HG02885 (cell line): ENCODE measurements at regions not wholly inside any gene's neighbourhood (a gene's known extent, or its start where the extent isn't known, plus 50 kb on each side); places are given as distances from the start of the nearest gene placed in this dataset.

Experiments
- ATAC-seq: cut with Tn5 transposase; IDR thresholded peaks from one replicate; pipeline ENCODE4 v1.9.1; 2021; ENCODE audit warnings: mild to moderate bottlenecking; ENCODE audit not compliant: unreplicated experiment, poor library complexity

DNA sequence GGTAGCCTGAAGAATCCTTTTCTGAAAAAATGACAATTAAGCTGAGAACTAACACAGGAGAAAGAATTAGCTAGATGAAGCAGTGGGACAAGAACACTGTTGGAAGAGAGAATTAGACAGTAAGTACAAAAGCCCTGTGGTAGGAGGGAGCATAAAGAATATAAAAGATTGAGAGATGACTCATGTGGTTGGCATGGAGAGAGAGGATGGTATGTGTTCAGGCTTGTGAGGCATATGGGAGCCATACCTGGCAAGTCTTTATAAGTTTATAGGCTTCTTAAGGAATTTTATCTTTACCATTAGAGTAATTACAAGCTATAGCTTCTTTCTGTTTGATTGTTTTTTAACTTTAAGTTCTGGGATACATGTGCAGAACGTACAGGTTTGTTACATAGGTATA, 325.0 kb downstream of the ARL6IP6 start:
- no peak for ATAC-seq

DNA sequence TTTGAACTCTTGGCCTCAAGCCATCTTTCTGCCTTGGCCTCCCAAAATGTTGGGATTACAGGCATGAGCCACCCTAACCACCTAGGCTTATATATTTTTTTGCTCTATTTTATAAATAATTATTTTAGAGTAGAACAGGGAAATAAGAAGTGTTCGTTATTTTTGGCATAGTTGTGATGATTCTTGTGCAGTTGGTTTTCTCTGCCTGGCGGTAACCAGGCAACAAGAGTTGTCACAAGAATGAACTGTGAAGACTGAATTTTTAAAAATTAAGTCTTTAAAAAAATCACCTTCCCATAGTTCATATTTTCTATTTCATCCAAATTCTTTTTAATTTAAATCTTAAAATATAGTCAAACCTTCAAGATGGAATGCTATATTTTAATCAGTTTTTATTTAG, 310.2 kb downstream of the ARL6IP6 start:
- ATAC-seq = no peak

DNA sequence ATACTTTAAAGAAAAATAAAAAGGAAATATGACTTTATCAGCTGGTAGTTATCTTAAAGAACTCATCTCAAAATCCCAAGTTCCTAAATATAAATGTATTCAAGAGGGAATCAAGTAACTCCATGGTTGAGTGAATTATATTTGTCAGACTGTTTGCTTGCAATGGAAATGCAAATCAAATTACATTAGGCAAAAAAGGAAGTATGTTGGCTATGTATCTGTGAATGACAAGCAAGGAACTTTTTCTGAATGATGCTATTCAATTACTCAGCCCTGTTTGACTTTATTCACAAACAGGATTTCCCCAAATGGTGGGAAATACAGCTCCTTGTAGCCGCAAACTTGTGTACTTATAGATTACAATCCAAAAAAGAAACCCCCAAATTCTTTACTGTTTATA, 309.1 kb downstream of the ARL6IP6 start:
- ATAC-seq = no peak

DNA sequence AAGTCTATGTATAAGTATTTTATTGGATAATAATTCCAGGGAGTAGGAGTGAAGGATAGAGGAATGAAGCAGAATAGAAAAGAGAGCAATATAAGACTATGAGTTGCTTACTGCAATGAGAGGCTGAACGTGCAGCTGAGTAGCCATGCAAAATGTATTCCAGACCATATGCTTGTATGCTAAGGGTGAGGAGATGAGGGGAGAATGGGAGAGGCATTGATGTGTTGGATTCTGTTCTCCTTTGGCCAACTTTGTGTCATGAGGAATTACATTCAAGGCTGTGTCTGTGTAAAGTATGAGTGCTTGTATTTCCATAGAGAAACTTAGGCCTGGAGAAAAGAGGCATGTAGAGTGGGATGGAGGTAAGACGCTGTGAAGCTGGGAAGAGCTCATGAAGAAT, 301.8 kb downstream of the ARL6IP6 start:
- no peak for ATAC-seq

DNA sequence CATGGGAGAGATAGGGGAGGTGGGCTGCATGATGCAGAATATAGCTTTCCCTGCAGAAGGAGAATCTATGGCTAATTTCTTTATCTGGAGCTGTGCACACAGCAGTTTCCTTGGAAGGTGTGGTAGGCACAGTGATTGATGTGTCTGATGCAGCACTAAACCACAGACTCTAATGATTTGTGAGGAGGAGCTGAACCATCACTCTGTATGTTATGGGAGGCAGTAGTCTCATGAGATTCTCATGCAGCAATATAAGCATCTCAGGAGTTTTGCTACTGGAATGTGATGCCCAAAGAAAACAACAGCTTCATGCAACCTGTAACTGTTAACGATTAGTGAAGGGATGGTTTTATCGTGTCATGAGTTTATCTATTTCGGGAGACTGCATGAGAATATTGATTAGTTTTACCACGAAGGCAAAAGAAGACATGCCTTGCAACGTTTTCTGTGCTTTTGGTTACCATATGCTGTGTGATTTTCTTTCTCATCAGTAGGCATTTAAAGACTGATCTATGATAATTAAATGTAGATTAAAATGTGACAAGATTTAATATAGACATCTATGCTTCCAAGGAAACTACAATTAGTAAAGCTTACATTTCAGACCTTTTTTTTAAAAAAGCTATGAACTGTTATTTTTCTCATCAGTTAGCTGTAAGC, 286.8 kb downstream of the ARL6IP6 start:
- ATAC-seq = peak; percentile 46

DNA sequence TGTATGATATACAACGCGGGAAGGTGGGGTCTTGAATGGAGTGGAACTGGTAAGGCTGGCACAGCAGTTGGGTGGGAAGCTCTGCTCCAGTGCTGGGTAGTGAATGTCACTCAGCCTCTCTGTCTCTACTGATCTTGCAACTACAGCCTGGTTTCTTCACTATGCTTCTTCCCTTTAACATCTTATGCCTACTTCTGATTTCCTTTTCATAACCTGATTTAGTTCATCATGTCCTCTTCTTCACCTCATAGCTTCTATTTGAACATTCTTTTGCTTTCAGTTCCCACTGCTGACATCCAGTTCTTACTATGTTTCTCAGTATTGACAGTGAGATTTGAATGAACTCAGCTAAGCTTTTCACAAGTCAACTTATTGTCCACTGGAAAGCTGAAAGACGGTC, 286.2 kb downstream of the ARL6IP6 start:
- ATAC-seq = peak; percentile 59

DNA sequence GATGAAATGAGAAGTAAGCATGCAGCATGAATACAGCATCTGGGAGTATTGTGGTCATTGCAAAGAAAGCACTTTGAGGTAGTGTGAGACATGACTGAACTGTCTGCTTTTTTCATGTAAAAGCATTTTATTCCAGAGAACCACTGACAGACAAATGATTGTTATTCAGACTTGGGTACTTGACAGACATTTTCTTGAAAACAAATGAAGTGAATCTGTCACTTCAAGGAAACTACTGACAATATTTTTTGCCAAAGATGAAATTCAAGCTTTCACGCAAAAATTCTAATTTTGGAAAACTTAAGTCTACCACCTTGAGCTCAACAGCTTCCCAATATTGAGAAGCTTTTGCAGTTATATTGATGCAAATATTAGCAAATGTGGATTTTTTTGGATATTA, 255.7 kb downstream of the ARL6IP6 start:
- no peak for ATAC-seq

DNA sequence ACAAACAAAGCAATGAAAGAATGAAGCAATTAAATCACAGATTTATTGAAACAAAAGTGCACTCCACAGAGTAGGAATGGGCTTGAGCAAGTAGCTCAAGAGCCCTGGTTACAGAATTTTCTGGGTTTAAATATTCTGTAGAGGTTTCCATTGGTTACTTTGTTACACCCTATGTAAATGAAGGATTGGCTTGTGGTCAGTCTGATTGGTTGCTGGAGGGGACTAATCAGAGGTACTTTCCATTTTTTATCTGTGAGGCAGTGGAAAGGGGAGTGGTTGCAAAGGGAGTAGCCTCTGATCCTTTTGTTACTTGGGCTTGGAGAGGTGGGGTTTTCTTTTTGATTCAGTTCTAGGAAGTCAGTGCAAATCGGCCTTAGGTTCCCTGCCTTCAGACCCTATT, 253.3 kb downstream of the ARL6IP6 start:
- ATAC-seq = no peak

DNA sequence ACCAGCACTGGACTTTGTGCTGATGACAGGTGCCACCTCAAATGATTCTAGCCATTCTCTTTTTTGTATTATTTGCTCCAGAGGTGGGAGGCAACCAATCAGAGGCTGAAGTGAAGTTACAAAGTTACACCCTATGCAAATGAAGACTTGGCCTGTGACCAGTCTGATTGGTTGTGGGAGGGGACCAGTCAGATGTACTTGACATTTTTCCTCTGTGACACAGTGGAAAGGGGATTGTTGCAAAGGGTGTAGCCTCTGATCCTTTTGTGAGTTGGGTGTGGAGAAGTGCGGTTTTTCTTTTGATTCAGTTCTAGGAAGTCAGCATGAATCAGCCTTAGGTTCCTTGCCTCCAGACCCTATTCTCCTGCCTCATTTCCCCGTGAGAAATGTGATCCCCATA, 244.0 kb downstream of the ARL6IP6 start:
- ATAC-seq = no peak

DNA sequence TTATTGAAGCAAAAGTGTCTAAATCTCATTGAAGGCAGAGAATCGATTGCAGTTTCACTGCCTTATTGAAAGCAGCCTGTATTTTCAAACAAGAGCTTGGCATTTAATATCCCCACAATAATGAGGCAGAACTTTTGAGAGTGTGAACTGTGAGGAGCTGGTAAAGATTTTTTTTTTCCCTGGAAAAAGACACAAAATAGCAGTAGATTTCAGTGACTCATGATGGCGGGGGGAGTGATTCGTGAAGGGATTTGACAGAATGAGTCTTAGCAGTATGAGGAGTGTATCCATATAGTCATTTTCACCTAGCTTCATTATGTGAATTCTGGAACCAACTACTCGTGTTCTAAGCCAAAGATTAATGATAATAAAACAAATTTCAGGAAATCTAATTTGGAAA, 242.9 kb downstream of the ARL6IP6 start:
- no peak for ATAC-seq

DNA sequence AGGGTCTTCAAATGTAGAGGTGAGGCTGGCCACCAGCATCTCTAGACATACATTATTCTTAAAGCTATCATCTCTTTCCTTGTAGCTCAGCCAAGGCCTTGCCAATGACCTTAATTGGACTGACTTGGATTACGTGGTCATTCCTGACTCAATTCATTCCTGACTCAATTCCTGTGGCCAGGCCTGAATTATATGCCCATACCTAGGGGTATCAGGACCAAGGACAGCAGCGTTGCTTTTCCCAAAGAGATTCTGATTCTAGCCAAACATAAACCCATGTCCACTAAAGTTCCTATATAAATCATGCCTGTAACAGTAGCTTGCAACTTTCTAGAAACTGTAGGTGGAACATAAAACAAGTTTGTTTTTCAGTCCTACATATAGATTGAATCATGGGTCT, 231.7 kb downstream of the ARL6IP6 start:
- no peak for ATAC-seq

DNA sequence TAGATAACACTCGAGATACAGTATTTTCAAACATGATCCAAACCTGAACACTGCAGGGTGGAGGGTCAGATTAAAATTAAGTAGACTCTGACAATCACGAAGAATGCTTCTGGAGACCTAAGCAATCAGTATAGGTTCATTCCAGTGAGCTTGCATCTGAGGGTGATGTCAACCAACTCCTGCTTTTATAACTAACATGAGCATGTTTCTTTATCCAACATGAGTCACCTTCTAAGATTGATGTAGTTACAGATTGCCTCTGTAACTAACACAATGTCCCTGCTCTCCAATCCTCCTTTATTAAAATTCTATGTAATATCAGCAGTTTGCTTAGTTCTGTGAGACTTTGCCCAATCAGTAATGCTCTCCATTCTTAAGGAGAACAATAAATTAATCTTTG, 225.7 kb downstream of the ARL6IP6 start:
- no peak for ATAC-seq

DNA sequence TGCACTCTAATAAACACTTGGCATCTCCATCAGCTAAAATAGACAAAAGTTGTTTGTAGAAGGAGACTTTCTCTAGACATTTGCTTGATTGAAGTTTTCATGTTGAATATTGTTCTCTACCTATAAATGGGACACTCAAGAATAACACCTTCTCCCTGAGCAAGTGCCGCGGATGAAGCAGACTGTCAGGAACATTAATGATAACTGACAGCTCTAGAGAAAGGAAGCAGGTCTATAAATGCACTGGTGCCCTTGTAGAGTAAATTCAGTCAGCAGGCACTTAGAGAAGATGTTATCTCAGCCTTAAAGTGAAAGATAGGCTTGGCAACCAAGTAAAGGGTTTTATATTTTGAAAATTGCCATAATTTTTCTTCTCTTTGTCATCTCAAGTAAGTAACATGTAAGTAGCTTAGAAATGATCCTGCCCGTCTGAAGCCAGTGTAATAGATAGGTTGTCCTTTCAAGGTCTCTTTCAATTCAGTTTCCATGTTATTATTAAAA, 224.6 kb downstream of the ARL6IP6 start:
- no peak for ATAC-seq

DNA sequence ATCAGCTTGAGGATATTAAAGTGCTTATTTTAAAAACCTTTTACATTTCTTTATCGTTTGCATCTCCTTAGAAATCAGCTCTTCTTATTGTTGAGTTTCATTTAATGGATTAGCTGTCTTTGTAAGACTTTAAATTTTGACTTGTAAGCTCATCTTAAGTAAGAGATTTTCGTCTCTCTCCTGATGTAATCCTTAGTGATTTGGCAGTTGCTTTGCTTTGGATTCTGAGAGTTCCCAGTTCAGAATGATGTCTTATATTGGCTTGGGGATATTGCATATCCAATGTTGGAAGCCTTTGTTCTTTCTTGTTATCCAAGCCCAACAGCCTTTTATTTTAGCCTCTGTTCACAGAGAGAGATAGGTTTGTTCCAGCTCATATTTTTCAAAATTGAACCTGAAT, 212.1 kb downstream of the ARL6IP6 start:
- ATAC-seq = no peak

DNA sequence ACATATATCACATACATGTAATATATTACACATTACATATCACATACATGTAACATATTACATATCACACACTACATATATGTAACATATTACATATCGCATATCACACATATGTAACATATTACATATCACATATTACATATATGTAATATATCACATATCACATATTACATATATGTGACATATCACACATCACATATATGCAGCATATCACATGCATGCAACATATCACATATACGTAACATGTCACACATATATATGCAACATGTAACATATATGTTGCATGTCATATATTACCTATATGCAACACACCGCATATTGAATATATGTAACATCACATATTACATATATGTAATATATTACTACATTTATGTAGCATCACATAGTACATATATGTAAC, 211.2 kb downstream of the ARL6IP6 start:
- ATAC-seq = no peak

DNA sequence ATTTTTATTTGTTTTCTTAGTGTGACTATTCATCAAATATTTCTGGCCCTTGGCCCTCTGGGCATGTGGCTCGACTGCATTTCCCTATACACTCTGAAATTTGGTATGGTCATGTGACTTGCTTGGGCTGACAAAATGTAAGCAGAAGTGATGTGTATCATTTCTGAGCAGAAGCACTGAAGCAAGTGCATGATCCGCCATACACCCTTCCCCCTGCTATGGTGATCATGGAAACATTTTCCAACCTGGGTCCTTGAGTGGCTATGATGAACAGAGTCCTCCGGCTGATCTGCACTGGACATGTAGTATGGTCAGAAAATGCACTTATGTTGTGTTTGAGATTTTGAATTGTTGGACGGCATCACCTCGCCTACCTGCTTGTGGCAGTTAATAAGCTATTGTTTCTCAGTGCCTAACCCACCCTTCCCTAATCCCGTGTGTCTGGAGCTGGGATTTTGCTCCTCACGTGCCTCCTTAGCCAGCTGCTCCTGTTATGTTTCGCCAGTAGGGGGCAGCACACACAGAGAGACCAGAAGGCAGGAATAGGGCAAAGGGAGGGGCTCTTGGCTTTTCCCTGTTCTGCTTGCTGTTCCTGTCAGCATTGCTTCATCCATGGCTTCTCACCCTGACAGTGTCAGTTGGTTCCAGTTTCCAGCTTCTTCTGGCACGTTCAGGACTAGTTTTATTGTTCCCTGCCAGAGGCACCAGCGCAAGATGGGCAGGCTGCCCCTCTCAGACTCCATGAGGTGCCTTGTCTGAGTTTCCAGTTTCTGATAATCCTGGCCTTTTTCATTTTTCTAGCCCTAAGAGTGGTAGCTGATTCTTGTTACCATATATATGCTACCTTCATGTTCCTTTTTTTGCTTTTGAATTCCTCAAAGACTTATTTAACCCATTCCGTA, 207.4 kb downstream of the ARL6IP6 start:
- ATAC-seq = peak; percentile 91

DNA sequence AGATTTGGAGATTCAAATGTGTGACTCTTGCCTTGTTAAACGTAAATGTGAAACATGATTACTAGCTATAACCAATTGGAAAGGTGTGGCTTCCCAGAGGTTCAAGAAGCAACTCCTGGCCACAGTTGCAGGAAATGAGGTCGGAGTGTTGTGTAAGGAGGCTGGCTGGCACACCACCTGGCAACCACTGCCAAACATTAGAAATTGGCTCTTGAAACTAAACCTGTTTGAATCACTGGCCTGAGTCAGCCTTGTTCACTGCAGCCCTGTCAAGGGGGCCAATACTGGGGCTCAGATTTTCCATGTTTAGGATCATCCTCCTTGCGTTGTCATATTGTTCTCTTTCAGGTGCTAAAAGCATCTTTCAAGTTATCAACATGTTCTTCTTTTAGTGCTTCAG, 206.3 kb downstream of the ARL6IP6 start:
- ATAC-seq = no peak

DNA sequence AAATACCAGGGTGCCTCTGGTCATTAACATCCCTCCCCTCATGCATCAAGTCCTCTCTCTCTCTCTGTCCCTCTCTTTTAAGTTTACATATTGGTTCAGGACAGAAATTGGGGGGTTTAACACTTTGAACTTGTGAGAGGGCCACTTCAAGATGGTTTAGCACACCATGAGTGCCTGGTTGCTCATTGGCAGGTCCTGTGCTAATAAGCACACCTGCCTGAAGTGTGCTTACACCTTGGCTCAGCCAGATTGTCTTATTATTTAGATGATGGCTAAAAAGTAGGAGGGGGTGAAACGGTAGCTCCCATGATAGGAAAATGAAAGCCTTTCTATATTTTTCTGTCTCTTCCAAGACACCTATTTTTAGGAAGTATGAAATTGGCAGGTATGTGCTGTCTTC, 205.8 kb downstream of the ARL6IP6 start:
- no peak for ATAC-seq

DNA sequence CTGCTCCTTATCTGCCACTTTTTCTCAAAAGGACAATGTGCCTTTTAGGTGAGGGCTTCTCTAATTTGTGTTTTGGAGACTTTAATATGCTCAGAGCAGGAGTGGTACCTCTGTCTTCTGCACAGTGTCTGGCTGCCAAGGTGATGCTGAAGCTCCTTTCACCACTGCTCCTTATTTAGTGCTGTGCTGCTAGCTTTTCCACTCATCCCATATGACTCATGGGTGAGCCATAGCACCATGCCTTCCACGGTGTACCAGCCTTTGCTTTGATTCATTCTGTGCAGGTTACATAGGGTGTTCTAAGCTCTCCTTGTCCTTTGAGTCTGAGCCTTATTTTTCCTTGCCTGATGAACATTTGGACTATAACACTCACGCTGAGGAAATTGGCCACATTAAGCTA, 202.4 kb downstream of the ARL6IP6 start:
- no peak for ATAC-seq

DNA sequence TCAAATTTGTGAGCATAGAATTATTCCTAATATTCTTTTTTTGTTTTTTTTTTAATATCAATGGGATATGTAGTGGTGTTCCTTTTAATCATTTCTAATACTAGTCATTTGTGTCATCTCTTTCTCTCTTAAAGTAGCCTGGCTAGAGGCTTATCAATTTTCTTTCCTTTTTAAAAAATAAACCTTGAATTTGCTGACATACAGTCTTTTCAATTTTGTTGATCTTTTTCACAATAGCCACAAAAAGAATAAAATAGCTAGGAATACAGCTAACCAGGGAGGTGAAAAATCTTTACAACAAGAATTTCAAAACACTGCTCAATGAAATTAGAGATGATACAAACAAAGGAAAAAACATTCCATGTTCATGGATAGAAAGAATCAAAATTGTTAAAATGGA, 192.6 kb downstream of the ARL6IP6 start:
- ATAC-seq = no peak

DNA sequence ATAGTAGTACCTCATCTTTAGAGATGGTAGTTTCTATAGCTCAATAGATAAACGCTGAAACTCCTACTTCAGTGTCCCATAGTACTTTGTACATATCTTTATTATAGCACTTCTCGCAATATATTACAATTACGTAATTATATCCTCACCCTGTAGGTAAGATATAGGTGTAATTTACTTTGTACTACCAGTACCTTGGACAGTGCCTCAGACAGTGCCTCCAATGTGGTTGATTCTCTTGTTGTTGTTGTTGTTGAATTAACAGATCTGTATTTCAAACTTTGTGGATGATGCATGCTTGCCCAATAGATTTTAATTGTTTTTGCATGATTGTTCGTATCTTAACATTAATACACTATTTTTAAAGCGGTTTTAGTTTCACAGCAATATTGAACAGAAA, 188.6 kb downstream of the ARL6IP6 start:
- no peak for ATAC-seq

DNA sequence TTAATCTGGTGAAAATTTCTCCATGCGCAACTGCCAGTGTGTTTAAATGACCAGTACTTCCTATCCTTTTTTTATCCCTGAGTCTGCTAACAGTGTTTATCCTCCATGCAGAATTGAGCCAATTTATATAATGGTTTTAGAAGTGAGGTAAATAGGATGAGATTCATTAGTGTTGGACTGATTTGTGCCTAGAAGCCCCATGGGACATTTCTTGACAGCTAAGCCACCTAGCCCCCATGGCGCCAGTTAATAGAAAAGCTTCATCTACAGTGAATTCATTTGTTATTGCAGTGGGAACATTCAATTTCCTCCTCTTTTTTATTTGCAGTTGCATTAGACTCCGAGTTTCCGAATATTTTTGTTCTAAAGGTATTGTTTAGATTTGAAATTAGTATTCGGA, 175.6 kb downstream of the ARL6IP6 start:
- ATAC-seq = no peak
